ENCODE measurements at regions not wholly inside any gene's neighbourhood (a gene's known extent, or its start where the extent isn't known, plus 50 kb on each side); places are given as distances from the start of the nearest gene placed in this dataset.

DNA sequence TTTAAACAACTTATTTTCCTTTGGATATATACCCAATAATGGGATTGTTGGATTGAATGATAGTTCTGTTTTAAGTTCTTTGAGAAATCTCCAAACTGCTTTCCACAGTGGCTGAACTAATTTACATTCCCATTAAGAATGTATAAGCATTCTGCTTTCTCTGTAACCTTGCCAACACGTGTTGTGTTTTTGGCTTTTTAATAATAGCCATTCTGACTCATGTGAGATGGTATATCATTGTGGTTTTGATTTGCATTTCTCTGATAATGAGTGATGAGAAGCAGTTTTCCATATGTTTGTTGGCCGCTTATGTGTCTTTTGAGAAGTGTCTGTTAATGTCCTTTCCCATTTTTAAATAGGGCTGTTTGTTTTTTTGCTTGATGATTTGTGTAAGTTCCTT, 155.6 kb upstream of the PITX2 start:
- TF ChIP-seq EZH2 (IDR thresholded peaks at IDR 0.05; ENCODE audit: low read length), result no peak
- TF ChIP-seq, protein P1, sequence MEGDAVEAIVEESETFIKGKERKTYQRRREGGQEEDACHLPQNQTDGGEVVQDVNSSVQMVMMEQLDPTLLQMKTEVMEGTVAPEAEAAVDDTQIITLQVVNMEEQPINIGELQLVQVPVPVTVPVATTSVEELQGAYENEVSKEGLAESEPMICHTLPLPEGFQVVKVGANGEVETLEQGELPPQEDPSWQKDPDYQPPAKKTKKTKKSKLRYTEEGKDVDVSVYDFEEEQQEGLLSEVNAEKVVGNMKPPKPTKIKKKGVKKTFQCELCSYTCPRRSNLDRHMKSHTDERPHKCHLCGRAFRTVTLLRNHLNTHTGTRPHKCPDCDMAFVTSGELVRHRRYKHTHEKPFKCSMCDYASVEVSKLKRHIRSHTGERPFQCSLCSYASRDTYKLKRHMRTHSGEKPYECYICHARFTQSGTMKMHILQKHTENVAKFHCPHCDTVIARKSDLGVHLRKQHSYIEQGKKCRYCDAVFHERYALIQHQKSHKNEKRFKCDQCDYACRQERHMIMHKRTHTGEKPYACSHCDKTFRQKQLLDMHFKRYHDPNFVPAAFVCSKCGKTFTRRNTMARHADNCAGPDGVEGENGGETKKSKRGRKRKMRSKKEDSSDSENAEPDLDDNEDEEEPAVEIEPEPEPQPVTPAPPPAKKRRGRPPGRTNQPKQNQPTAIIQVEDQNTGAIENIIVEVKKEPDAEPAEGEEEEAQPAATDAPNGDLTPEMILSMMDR (optimal IDR thresholded peaks at IDR 0.05 in 1 of 3, IDR thresholded peaks at IDR 0.05 in 1 of 3, conservative IDR thresholded peaks at IDR 0.05 in 1 of 3; ENCODE audit: extremely low read depth in 1 of 3, insufficient read depth in 2 of 3, low read length in 3 of 3), result no peak

Data from keratinocyte (primary cell).